HEK293 (cell line): ENCODE measurements at regions not wholly inside any gene's neighbourhood (a gene's known extent, or its start where the extent isn't known, plus 50 kb on each side); places are given as distances from the start of the nearest gene placed in this dataset.

ENCODE experiments used
- ATF2 ChIP-seq: fragments of 450-650 bp; formaldehyde crosslinking; IDR thresholded peaks from 2 replicates; pipeline ENCODE4 v1.5.1; 2016; ENCODE audit warnings: missing biosample characterization, missing genetic modification characterization, low read depth
- CTCF ChIP-seq: fragments of 450-650 bp; formaldehyde crosslinking; IDR thresholded peaks from 2 replicates; pipeline ENCODE4 v1.5.1; 2016; ENCODE audit warnings: missing biosample characterization, missing genetic modification characterization
- REST ChIP-seq: fragments of 450-650 bp; formaldehyde crosslinking; IDR thresholded peaks from 2 replicates; pipeline ENCODE4 v1.5.1; 2016; ENCODE audit warnings: missing biosample characterization, missing genetic modification characterization
- ZBTB1 ChIP-seq: fragments of 450-650 bp; formaldehyde crosslinking; IDR thresholded peaks from 2 replicates; pipeline ENCODE4 v1.5.1; 2016; ENCODE audit warnings: missing biosample characterization, missing genetic modification characterization
- ZBTB17 ChIP-seq: fragments of 450-650 bp; formaldehyde crosslinking; IDR thresholded peaks from 2 replicates; pipeline ENCODE4 v1.5.1; 2016; ENCODE audit warnings: missing biosample characterization, missing genetic modification characterization
- ZNF311 ChIP-seq: fragments of 450-650 bp; formaldehyde crosslinking; IDR thresholded peaks from 2 replicates; pipeline ENCODE4 v1.5.1; 2017; ENCODE audit warnings: missing biosample characterization, missing genetic modification characterization, borderline replicate concordance
- ZNF510 ChIP-seq: fragments of 450-650 bp; formaldehyde crosslinking; IDR thresholded peaks from 2 replicates; pipeline ENCODE4 v1.5.1; 2018; ENCODE audit warnings: mild to moderate bottlenecking, missing genetic modification characterization, missing biosample characterization; ENCODE audit not compliant: insufficient replicate concordance
- ZNF624 ChIP-seq: fragments of 450-650 bp; formaldehyde crosslinking; IDR thresholded peaks from 2 replicates; pipeline ENCODE4 v1.5.1; 2017; ENCODE audit warnings: missing biosample characterization, missing genetic modification characterization
- ZNF660 ChIP-seq: fragments of 450-650 bp; IDR thresholded peaks from 2 replicates; pipeline ENCODE4 v1.5.1; 2018; ENCODE audit warnings: missing biosample characterization, mild to moderate bottlenecking, missing genetic modification characterization
- ZNF701 ChIP-seq: fragments of 450-650 bp; formaldehyde crosslinking; IDR thresholded peaks from 2 replicates; pipeline ENCODE4 v1.5.1; 2016; ENCODE audit warnings: missing biosample characterization, missing genetic modification characterization

- TF ChIP-seq ZNF510 (tag by site-specific recombination) (no peak), ZNF624 (no peak), ATF2 (no peak), CTCF (tag by site-specific recombination) (no peak), ZNF311 (no peak), ZNF660 (tag by site-specific recombination) (no peak), ZBTB17 (tag by site-specific recombination) (no peak), REST (tag by site-specific recombination) (no peak), ZNF701 (tag by site-specific recombination) (no peak), ZBTB1 (no peak)
These were observed 60.0 kb upstream of the PAK3 start for GRCh38 chrX:111035991-111036390.
